ENCODE measurements at regions not wholly inside any gene's neighbourhood (a gene's known extent, or its start where the extent isn't known, plus 50 kb on each side); places are given as distances from the start of the nearest gene placed in this dataset.

DNA sequence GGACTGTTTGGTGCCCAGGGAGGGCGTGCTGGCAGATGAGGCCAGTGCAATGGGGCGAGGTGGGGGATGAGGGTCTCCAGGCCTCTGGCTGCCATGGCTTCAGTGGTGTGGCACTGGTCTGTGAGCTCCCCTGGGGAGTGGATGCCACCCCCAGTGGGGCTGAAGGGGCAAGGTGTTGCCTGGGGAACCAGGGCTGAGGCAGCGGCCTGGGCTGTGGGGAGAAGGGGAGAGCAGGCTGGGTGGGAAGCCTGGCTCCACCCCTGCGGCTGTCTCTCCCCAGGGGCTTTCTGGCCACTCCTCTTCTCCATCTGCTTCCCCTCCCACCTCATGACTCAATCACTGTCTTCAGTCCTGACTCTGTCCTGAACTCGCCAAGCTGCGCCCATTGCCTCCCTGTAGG, 88.4 kb upstream of the TLE3 start:
- TF ChIP-seq, protein P1, sequence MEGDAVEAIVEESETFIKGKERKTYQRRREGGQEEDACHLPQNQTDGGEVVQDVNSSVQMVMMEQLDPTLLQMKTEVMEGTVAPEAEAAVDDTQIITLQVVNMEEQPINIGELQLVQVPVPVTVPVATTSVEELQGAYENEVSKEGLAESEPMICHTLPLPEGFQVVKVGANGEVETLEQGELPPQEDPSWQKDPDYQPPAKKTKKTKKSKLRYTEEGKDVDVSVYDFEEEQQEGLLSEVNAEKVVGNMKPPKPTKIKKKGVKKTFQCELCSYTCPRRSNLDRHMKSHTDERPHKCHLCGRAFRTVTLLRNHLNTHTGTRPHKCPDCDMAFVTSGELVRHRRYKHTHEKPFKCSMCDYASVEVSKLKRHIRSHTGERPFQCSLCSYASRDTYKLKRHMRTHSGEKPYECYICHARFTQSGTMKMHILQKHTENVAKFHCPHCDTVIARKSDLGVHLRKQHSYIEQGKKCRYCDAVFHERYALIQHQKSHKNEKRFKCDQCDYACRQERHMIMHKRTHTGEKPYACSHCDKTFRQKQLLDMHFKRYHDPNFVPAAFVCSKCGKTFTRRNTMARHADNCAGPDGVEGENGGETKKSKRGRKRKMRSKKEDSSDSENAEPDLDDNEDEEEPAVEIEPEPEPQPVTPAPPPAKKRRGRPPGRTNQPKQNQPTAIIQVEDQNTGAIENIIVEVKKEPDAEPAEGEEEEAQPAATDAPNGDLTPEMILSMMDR (IDR thresholded peaks at IDR 0.05) = no peak
- TF ChIP-seq POLR2A (IDR thresholded peaks at IDR 0.05) = no peak
